HG03378 (cell line): ENCODE measurements at regions not wholly inside any gene's neighbourhood (a gene's known extent, or its start where the extent isn't known, plus 50 kb on each side); places are given as distances from the start of the nearest gene placed in this dataset.
"Not testable (repeated sequence)": the region's sequence is repeated elsewhere in the genome, so short reads cannot be mapped to it uniquely, and the experiment has no call there.

ENCODE experiments used
- ATAC-seq: cut with Tn5 transposase; IDR thresholded peaks from one replicate; pipeline ENCODE4 v1.9.1; 2021; ENCODE audit warnings: mild to moderate bottlenecking, moderate library complexity; ENCODE audit not compliant: unreplicated experiment

- no peak for ATAC-seq
Observed at GRCh38 chr7:115363916-115364315, 442.0 kb downstream of the MDFIC start.

- no peak for ATAC-seq
Observed at GRCh38 chr7:115359955-115360354, 438.1 kb downstream of the MDFIC start.

- ATAC-seq: no peak
Observed at GRCh38 chr7:115359119-115359518, 437.2 kb downstream of the MDFIC start.

GRCh38 chr7:115357703-115357999 is 435.8 kb downstream of the MDFIC start:
- no peak for ATAC-seq

GRCh38 chr7:115356999-115357702 is 435.3 kb downstream of the MDFIC start:
- no peak for ATAC-seq

GRCh38 chr7:115356139-115356746 is 434.3 kb downstream of the MDFIC start:
- ATAC-seq: no peak

- ATAC-seq: no peak
Observed at GRCh38 chr7:115354925-115355324, 433.0 kb downstream of the MDFIC start.

- no peak for ATAC-seq
Observed at GRCh38 chr7:115352375-115352774, 430.5 kb downstream of the MDFIC start.

- no peak for ATAC-seq
Observed at GRCh38 chr7:115350764-115351163, 428.9 kb downstream of the MDFIC start.

GRCh38 chr7:115349635-115350034 is 427.7 kb downstream of the MDFIC start:
- ATAC-seq: no peak

- ATAC-seq: no peak
Observed at GRCh38 chr7:115346685-115347084, 424.8 kb downstream of the MDFIC start.

- ATAC-seq: peak; percentile 60
Observed at GRCh38 chr7:115340828-115341227, 418.9 kb downstream of the MDFIC start.

GRCh38 chr7:115338016-115338415 is 416.1 kb downstream of the MDFIC start:
- no peak for ATAC-seq

- ATAC-seq: no peak
Observed at GRCh38 chr7:115332691-115333090, 410.8 kb downstream of the MDFIC start.

- no peak for ATAC-seq
Observed at GRCh38 chr7:115329006-115329405, 407.1 kb downstream of the MDFIC start.

GRCh38 chr7:115328018-115328417 is 406.1 kb downstream of the MDFIC start:
- ATAC-seq: no peak

GRCh38 chr7:115327326-115327725 is 405.4 kb downstream of the MDFIC start:
- ATAC-seq: no peak

GRCh38 chr7:115319541-115319940 is 397.6 kb downstream of the MDFIC start:
- ATAC-seq: no peak

- not testable (repeated sequence) for ATAC-seq
Observed at GRCh38 chr7:115310316-115310715, 388.4 kb downstream of the MDFIC start.

GRCh38 chr7:115306586-115306985 is 384.7 kb downstream of the MDFIC start:
- no peak for ATAC-seq

- no peak for ATAC-seq
Observed at GRCh38 chr7:115300231-115300870, 378.5 kb downstream of the MDFIC start.

- no peak for ATAC-seq
Observed at GRCh38 chr7:115299397-115300037, 377.6 kb downstream of the MDFIC start.
